Suprapubic skin (tissue), 4 donors: ENCODE measurements at regions not wholly inside any gene's neighbourhood (a gene's known extent, or its start where the extent isn't known, plus 50 kb on each side); places are given as distances from the start of the nearest gene placed in this dataset.

Experiments used
- DNase-seq, 2 donors: peaks; one replicate each; pipeline ENCODE4 v3.0.0-alpha.2; 2019; ENCODE audit warnings: low spot score in 2 of 2
- H3K27ac ChIP-seq: fragments of 200-600 bp; sonication (generic); one replicate; pipeline ENCODE4 v1.5.1; 2019
- H3K27me3 ChIP-seq: fragments of 200-600 bp; sonication (generic); one replicate; pipeline ENCODE4 v1.5.1; 2019
- H3K36me3 ChIP-seq: fragments of 200-600 bp; sonication (generic); one replicate; pipeline ENCODE4 v1.5.1; 2019
- H3K4me1 ChIP-seq: fragments of 200-600 bp; sonication (generic); one replicate; pipeline ENCODE4 v1.5.1; 2019
- H3K4me3 ChIP-seq: fragments of 200-600 bp; sonication (generic); one replicate; pipeline ENCODE4 v1.5.1; 2019; ENCODE audit warnings: mild to moderate bottlenecking
- H3K9me3 ChIP-seq: fragments of 200-600 bp; sonication (generic); one replicate; pipeline ENCODE4 v1.5.1; 2019
- EP300 ChIP-seq: sonication (generic); formaldehyde crosslinking; IDR thresholded peaks from one replicate; pipeline ENCODE4 v1.6.1; 2017; ENCODE audit warnings: antibody characterized with exemption
- POLR2A ChIP-seq, 2 donors: fragments of 450-650 bp; IDR thresholded peaks; one replicate each; pipeline ENCODE4 v1.6.1; 2017; ENCODE audit warnings: antibody characterized with exemption in 2 of 2, mild to moderate bottlenecking in 2 of 2, moderate library complexity in 2 of 2
- POLR2AphosphoS5 ChIP-seq, 3 donors: sonication (generic); formaldehyde crosslinking; IDR thresholded peaks; one replicate each; pipeline ENCODE4 v1.6.1; 2017; ENCODE audit warnings: antibody characterized with exemption in 3 of 3
- WGBS: methylation state at CpG from one replicate; pipeline ENCODE4 v1.1.5; 2018; 5-methylcytosine and 5-hydroxymethylcytosine counted together
- TF ChIP-seq, protein P1 (sequence below), 2 donors: fragments of 200-600 bp in 1 of 2; fragments of 450-650 bp in 1 of 2; sonication (generic) in 1 of 2; IDR thresholded peaks; one replicate each; pipeline ENCODE4 v1.5.1; 2016 to 2019; ENCODE audit warnings: antibody characterized with exemption in 2 of 2, mild to moderate bottlenecking in 1 of 2, moderate library complexity in 1 of 2

DNA sequence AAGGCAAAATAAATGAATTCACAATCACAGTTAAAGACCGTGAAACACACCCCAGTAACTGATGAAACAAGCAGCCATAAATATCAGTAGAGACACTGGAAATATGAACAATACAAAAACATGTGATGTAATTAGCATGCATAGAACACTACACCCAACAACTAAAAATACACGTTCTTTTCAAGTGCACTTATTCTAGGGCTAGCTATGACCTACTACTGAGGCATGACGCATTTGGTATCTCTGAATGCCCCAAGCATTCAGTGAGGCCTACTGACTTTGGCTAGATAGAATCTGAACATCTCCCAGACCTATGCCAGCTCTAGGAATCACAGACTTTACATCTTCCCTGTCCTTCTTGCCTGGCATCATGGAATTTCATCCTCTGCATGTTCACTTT, 450.0 kb upstream of the ID2 start:
- WGBS, result 90% methylated on average over 3 of the region's 3 CpGs
- Histone ChIP-seq H3K4me3 (no peak overlapping the region), H3K9me3 (no peaks in the 10 kb centered on the region), H3K27ac (no peak overlapping the region), H3K27me3 (no peaks in the 10 kb centered on the region), H3K4me1 (peaks cover 11% of the 10 kb centered on the region), H3K36me3 (no peaks in the 10 kb centered on the region)
- no peak for TF ChIP-seq POLR2AphosphoS5 (IDR thresholded peaks at IDR 0.05)
- TF ChIP-seq POLR2A (IDR thresholded peaks at IDR 0.05), result no peak
- DNase-seq, result no peak

DNA sequence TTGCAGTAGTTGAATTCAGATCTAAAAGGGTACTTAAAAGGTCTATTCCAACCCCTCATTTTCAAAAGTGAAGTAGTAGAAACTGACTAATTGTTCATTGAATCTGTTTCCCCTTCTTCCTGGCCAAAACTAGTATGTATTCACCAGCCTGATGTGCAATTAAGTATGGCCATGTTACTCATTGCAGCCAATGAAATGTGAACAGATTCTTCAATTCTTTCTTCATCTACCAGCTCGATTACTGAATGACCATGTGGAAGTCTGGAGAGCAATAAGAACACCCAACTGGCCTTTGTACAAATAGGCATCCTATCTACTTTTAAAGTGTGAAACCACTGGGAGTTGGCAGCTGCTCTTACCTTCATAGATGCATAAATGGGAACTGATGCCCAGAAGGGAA, 449.0 kb upstream of the ID2 start:
- DNase-seq, result no peak
- H3K36me3 ChIP-seq, result no peaks in the 10 kb centered on the region
- TF ChIP-seq EP300 (no peak), POLR2A (IDR thresholded peaks at IDR 0.05) (no peak), POLR2AphosphoS5 (IDR thresholded peaks at IDR 0.05) (no peak)
- TF ChIP-seq, protein P1, sequence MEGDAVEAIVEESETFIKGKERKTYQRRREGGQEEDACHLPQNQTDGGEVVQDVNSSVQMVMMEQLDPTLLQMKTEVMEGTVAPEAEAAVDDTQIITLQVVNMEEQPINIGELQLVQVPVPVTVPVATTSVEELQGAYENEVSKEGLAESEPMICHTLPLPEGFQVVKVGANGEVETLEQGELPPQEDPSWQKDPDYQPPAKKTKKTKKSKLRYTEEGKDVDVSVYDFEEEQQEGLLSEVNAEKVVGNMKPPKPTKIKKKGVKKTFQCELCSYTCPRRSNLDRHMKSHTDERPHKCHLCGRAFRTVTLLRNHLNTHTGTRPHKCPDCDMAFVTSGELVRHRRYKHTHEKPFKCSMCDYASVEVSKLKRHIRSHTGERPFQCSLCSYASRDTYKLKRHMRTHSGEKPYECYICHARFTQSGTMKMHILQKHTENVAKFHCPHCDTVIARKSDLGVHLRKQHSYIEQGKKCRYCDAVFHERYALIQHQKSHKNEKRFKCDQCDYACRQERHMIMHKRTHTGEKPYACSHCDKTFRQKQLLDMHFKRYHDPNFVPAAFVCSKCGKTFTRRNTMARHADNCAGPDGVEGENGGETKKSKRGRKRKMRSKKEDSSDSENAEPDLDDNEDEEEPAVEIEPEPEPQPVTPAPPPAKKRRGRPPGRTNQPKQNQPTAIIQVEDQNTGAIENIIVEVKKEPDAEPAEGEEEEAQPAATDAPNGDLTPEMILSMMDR (IDR thresholded peaks at IDR 0.05), result no peak
- peaks cover 11% of the 10 kb centered on the region for H3K4me1 ChIP-seq
- no peaks in the 10 kb centered on the region for H3K9me3 ChIP-seq
- 86% methylated on average over 1 of the region's 1 CpG for WGBS
- H3K4me3 ChIP-seq, result no peak overlapping the region
- H3K27ac ChIP-seq, result no peak overlapping the region
- no peaks in the 10 kb centered on the region for H3K27me3 ChIP-seq

DNA sequence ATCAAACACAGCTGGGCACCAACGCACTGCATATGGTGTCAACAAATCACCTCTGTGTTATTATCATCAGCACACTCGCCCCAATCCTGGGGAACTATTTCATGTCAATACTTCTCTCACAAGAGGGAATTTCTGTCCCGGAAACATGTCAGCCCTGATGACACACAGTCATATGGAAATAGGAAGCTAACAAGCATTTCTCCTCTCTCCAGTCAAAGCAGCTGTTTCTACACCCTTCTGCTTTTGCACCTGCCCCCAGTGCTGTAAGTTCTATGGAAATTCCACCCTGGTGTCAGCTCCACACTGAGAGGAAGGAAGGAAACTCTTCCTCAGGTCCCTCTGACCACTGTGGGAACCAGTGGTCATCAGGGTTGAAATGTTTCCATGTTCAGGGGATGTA, 447.6 kb upstream of the ID2 start:
- no peak overlapping the region for H3K4me3 ChIP-seq
- H3K27ac ChIP-seq, result no peak overlapping the region
- WGBS, result 41% methylated on average over 3 of the region's 3 CpGs
- TF ChIP-seq, protein P1 (IDR thresholded peaks at IDR 0.05), result no peak
- TF ChIP-seq EP300 (no peak), POLR2AphosphoS5 (IDR thresholded peaks at IDR 0.05) (no peak)
- no peaks in the 10 kb centered on the region for H3K9me3 ChIP-seq
- H3K4me1 ChIP-seq, result peaks cover 9% of the 10 kb centered on the region
- DNase-seq, result no peak
- no peaks in the 10 kb centered on the region for H3K27me3 ChIP-seq
- H3K36me3 ChIP-seq, result no peaks in the 10 kb centered on the region

DNA sequence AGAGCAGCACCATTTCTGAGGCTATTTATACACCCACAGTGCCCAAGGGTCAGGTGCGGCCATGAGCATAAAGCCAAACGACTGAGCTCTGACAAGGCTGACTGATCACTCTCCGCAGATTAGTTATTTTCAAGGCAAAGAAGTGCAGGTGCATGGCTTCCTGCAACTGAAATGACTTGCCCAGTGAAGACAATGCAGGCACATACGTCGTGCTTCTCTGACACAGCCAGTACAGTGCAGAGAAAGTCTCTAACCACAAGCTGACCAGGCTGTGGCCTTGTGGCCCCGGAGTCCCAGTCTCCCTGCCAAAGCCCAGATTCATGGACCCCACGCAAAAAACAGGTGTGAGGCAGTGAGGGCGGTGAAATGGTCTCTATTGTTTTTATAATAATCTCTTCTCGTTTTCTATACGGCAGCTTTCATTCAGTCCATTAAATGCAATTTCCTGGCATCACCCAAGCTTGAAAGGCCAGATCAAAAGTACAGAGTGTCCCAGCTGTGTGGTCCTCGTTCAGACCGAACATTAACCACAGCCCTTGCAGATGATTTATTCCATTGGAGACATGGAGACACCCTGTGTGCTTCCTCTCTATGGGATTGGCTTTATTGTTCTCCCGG, 447.0 kb upstream of the ID2 start:
- Histone ChIP-seq H3K36me3 (no peaks in the 10 kb centered on the region), H3K4me1 (peaks cover 3% of the 10 kb centered on the region), H3K9me3 (no peaks in the 10 kb centered on the region), H3K4me3 (no peak overlapping the region), H3K27me3 (no peaks in the 10 kb centered on the region), H3K27ac (no peak overlapping the region)
- no peak for DNase-seq
- TF ChIP-seq POLR2A (IDR thresholded peaks at IDR 0.05), result no peak
- TF ChIP-seq EP300, result no peak
- TF ChIP-seq, protein P1 (IDR thresholded peaks at IDR 0.05), result no peak
- TF ChIP-seq POLR2AphosphoS5 (IDR thresholded peaks at IDR 0.05), result no peak
- WGBS, result 71% methylated on average over 13 of the region's 13 CpGs

DNA sequence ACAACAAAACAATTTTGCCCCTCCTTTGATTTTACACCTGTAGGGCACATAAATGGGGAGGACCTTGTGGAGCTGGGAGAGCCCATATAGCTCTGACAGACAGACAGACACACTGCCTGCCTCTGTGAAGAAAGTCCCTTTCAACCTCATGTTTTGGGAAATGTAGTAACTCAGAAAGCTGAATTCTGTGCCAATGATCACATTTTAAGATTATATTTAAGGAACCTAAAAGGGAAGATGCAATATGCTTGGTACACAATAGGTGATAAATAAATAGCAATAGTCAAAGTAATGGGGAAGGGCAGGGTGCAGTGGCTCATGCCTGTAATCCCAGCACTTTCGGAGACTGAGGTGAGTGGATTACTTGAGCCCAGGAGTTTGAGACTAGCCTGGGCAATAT, 446.4 kb upstream of the ID2 start:
- no peak overlapping the region for H3K27ac ChIP-seq
- TF ChIP-seq, protein P1 (IDR thresholded peaks at IDR 0.05), result no peak
- no peaks in the 10 kb centered on the region for H3K36me3 ChIP-seq
- WGBS, result 97% methylated on average over 1 of the region's 1 CpG
- H3K4me3 ChIP-seq, result no peak overlapping the region
- no peak for DNase-seq
- no peaks in the 10 kb centered on the region for H3K9me3 ChIP-seq
- H3K4me1 ChIP-seq, result no peaks in the 10 kb centered on the region
- no peaks in the 10 kb centered on the region for H3K27me3 ChIP-seq

DNA sequence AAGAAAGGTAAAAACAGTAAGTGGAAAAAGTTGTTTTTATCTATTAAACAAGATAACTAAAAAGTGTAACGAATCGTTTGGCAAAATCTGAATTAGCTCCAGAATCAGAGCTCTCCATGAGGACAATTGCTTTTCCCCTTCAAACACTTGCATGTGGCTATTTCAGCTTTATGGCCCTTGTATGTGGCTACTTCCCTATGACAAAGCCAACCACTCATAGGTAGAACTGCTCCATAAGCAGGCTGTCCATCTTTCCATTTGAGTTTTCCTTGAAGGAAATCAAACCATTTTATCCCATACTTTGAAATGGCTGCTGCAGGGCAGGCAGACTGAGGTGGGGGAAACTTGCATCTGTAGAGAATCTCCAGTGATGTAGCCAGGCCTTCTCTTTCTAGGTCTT, 445.5 kb upstream of the ID2 start:
- Histone ChIP-seq H3K36me3 (no peaks in the 10 kb centered on the region), H3K9me3 (no peaks in the 10 kb centered on the region), H3K27me3 (no peaks in the 10 kb centered on the region), H3K27ac (no peak overlapping the region), H3K4me3 (no peak overlapping the region), H3K4me1 (no peaks in the 10 kb centered on the region)
- DNase-seq, result no peak
- no peak for TF ChIP-seq POLR2AphosphoS5 (IDR thresholded peaks at IDR 0.05)
- 97% methylated on average over 2 of the region's 2 CpGs for WGBS
